Panc1 (cell line): ENCODE measurements at regions not wholly inside any gene's neighbourhood (a gene's known extent, or its start where the extent isn't known, plus 50 kb on each side); places are given as distances from the start of the nearest gene placed in this dataset.

Source experiments
- CTCF ChIP-seq: fragments of 450-650 bp; IDR thresholded peaks from 2 replicates; pipeline ENCODE4 v1.5.1; 2017; ENCODE audit warnings: mild to moderate bottlenecking
- POLR2AphosphoS5 ChIP-seq: IDR thresholded peaks from 2 replicates; pipeline ENCODE4 v1.6.1; 2012; ENCODE audit warnings: mild to moderate bottlenecking, low read depth, low read length, moderate library complexity

- no peak for TF ChIP-seq CTCF
- TF ChIP-seq POLR2AphosphoS5 = no peak
Observed at GRCh38 chr2:155256803-155257202, 558.3 kb downstream of the KCNJ3 start.
